Astrocyte of the cerebellum (primary cell): ENCODE measurements at regions not wholly inside any gene's neighbourhood (a gene's known extent, or its start where the extent isn't known, plus 50 kb on each side); places are given as distances from the start of the nearest gene placed in this dataset.
"Not testable (repeated sequence)": the region's sequence is repeated elsewhere in the genome, so short reads cannot be mapped to it uniquely, and the experiment has no call there.

Experiments used
- DNase-seq: peaks from one replicate; pipeline ENCODE4 v3.0.0-alpha.2; 2011; ENCODE audit warnings: low read depth
- H3K4me3 ChIP-seq: 2 replicates; pipeline ENCODE4 v1.5.1; 2011; ENCODE audit warnings: mild to moderate bottlenecking, low read depth, low read length, moderate library complexity
- in situ Hi-C: cut with HindIII; loops from 2 replicates; pipeline ENCODE4 v1.10.0; 2017; ENCODE audit warnings: low sequenced_read_pairs
- TF ChIP-seq, protein P1 (sequence below): IDR thresholded peaks from 2 replicates; pipeline ENCODE4 v1.5.1; 2012; ENCODE audit warnings: low read length, low read depth, moderate library complexity, mild to moderate bottlenecking; ENCODE audit errors: missing control alignments

DNA sequence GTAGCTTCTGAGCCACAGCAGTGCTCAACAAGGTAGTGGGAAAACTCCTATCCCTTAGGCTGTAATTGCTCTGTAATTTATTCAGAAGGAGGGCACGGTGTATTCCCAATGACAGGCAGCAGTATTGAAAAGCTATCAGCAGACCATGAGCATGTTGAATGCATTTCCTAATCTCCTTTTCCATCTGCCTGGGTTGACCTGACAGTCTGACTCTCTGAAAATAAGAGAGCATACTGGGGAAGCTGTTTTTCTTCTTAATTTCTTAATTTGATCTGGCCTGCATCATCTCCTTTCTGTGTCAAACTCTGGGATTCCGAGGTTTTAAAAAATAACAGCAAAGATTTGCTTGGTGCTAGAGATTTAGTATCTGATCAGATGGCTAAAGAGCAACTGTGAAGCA is 88.1 kb upstream of the SLC35F3 start:
- DNase-seq, result no peak
- in situ Hi-C loops, result no loop called here
- TF ChIP-seq, protein P1, sequence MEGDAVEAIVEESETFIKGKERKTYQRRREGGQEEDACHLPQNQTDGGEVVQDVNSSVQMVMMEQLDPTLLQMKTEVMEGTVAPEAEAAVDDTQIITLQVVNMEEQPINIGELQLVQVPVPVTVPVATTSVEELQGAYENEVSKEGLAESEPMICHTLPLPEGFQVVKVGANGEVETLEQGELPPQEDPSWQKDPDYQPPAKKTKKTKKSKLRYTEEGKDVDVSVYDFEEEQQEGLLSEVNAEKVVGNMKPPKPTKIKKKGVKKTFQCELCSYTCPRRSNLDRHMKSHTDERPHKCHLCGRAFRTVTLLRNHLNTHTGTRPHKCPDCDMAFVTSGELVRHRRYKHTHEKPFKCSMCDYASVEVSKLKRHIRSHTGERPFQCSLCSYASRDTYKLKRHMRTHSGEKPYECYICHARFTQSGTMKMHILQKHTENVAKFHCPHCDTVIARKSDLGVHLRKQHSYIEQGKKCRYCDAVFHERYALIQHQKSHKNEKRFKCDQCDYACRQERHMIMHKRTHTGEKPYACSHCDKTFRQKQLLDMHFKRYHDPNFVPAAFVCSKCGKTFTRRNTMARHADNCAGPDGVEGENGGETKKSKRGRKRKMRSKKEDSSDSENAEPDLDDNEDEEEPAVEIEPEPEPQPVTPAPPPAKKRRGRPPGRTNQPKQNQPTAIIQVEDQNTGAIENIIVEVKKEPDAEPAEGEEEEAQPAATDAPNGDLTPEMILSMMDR, result no peak

DNA sequence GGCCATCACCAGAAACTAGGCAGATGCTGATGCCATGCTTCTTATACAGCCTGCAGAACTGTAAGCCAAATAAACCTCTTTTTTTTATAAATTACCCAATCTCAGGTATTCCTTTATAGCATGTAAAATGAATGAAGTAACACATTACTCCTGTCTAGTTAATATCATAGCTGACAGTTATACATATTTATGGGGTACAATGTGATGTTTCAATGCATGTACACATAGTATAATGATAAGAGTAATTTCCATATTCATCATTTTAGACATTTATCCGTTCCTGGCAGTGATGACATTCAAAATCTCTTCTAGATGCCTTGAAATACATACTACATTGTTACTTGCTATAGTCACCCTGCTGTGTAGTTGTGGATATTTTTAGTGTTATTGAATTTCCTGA is 85.4 kb upstream of the SLC35F3 start:
- in situ Hi-C loops, result no loop called here
- DNase-seq, result no peak
- TF ChIP-seq, protein P1, result no peak
- no peak overlapping the region for H3K4me3 ChIP-seq

More for the DNA sequence above, 88.1 kb upstream of the SLC35F3 start:
- no peak overlapping the region for H3K4me3 ChIP-seq

DNA sequence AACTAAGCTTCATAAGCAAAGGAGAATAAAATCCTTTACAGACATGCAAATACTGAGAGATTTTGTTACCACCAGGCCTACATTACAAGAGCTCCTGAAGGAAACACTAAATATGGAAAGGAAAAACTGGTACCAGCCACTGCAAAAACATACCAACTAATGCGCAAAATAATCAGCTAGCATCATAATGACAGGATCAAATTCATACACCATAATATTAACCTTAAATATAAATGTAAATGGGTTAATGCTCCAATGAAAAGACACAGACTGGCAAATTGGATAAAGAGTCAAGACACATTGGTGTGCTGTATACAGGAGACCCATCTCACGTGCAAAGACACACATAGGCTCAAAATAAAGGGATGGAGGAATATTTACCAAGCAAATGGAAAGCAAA is 80.3 kb upstream of the SLC35F3 start:
- in situ Hi-C loops, result loop anchor here (5.0 kb wide), 1 partner anchor 92 kb away; no protein-coding TSS in a partner anchor
- not testable (repeated sequence) for DNase-seq, H3K4me3 ChIP-seq

DNA sequence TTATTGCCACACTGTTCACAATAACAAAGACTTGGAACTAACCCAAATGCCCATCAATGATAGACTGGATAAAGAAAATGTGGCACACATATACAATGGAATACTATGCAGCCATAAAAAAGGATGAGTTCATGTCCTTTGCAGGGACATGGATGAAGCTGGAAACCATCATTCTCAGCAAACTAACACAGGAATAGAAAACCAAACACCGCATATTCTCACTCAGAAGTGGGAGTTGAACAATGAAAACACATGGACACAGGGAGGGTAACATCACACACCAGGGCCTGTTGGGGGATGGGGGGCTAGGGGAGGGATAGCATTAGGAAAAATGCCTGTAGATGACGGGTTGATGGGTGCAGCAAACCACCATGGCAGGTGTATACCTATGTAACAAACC is 76.5 kb upstream of the SLC35F3 start:
- in situ Hi-C loops, DNase-seq, H3K4me3 ChIP-seq: not testable (repeated sequence)

DNA sequence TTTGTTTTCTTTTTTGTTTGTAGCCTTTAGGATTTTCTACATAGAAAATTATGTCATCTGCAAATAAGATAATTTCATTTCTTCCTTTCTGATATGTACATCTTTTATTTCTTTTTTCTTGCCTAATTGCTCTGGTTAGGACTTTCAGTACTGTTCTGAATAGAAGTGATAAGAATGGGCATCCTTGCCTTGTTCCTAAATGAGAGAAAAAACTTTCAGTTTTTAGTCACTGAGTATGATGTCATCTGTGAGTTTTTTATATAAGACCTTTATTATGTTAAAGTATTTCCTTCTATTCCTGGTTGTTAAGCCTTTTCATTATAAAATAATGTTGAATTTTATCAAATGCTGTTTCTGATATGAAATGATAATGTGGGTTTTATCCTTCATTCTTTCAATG is 76.0 kb upstream of the SLC35F3 start:
- no peak for DNase-seq
- TF ChIP-seq, protein P1, result no peak
- in situ Hi-C loops, result no loop called here
- no peak overlapping the region for H3K4me3 ChIP-seq

DNA sequence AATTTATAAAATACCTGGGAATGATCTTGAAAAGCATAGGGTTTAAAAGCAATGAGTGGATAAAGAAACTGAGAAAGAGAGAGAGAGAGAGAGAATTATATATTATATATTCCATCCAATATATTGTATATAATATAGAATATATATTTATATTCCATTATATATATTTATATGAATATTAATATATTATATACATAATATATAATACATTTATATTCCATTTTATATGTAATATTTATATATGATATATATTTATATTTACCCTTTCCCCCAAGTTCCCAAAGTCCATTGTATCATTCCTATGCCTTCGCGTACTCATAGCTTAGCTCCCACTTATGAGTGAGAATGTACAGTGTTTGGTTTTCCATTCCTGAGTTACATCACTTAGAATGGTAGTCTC is 69.9 kb upstream of the SLC35F3 start:
- no peak overlapping the region for H3K4me3 ChIP-seq
- TF ChIP-seq, protein P1, result no peak
- in situ Hi-C loops, result no loop called here
- no peak for DNase-seq

DNA sequence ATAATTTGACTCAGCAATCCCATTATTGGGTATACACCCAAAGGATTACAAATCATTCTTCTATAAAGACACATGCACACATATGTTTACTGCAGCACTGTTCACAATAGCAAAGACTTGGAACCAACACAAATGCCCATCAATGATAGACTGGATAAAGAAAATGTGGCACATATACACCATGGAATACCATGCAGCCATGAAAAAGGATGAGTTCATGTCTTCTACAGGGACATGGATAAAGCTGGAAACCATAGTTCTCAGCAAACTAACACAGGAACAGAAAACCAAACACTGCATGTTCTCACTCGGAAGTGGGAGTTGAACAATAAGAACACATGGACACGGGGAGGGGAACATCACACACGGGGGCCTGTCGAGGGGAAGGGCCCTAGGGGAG is 66.3 kb upstream of the SLC35F3 start:
- DNase-seq, in situ Hi-C loops, H3K4me3 ChIP-seq: not testable (repeated sequence)

DNA sequence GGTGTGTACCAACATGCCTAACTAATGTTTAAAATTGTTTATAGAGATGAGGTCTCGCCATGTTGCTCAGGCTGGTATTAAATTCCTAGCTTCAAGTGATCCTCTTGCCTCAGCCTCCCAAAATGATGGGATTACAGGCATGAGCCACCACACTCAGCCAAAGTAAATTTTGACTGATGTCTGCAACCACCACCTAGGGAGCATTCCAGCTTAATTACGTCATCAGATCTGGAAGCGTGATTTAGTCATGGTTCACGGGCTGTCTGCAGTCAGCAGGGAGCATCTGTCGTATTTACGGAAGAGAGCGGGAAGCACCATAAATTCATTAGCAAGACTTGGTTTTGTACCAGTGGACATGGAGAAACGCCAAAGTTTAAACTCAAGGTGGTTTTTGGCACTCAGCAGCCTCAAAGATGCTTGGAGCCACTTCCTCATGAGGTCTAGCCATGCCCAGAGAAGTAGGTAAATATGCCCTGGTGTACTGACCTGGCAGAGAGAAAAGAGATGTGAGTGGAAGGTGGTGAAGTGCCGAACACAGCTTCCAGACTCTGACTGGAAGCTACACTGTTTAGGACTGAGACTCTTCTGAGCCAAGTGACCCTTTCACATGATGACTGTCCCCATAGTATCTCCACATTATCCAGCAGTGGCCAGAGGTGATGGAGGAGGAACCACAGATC is 60.8 kb upstream of the SLC35F3 start:
- TF ChIP-seq, protein P1, result no peak
- DNase-seq, result peak; percentile 57

More for the DNA sequence above, 60.8 kb upstream of the SLC35F3 start:
- no peak overlapping the region for H3K4me3 ChIP-seq
- in situ Hi-C loops, result no loop called here
